CD8-positive, alpha-beta memory T cell (primary cell): ENCODE measurements at regions not wholly inside any gene's neighbourhood (a gene's known extent, or its start where the extent isn't known, plus 50 kb on each side); places are given as distances from the start of the nearest gene placed in this dataset.

Experiments used
- CTCF ChIA-PET: fragments of 350-600 bp; sonication (Branson Sonifier 250); formaldehyde crosslinking; loops from one replicate; lab custom pipeline; 2021; ENCODE audit warnings: antibody characterized with exemption; lab: Charles Lee
- POLR2A ChIA-PET: fragments of 350-600 bp; sonication (Branson Sonifier 250); formaldehyde crosslinking; loops from one replicate; lab custom pipeline; 2021; ENCODE audit warnings: antibody characterized with exemption; lab: Charles Lee
- DNase-seq, 5 donors: peaks; one replicate each; pipeline versions ENCODE4 v3.0.0 to v3.0.0-alpha.2; 2020 to 2022; ENCODE audit warnings: mixed read lengths in 1 of 5
- H3K27ac ChIP-seq: one replicate; pipeline ENCODE4 v1.7.0; 2013; ENCODE audit warnings: low read depth, mild to moderate bottlenecking, low read length, moderate library complexity
- H3K27me3 ChIP-seq: 2 replicates; pipeline ENCODE4 v1.7.0; 2013; ENCODE audit warnings: low read length, mild to moderate bottlenecking; ENCODE audit not compliant: insufficient read depth, poor library complexity, severe bottlenecking
- H3K36me3 ChIP-seq: 2 replicates; pipeline ENCODE4 v1.7.0; 2013; ENCODE audit warnings: mild to moderate bottlenecking, low read length, moderate library complexity; ENCODE audit not compliant: insufficient read depth
- H3K4me1 ChIP-seq: 2 replicates; pipeline ENCODE4 v1.7.0; 2013; ENCODE audit warnings: mild to moderate bottlenecking, low read length, moderate library complexity; ENCODE audit not compliant: insufficient read depth
- H3K4me3 ChIP-seq: 2 replicates; pipeline ENCODE4 v1.7.0; 2013; ENCODE audit warnings: mild to moderate bottlenecking, low read length
- H3K9me3 ChIP-seq: 2 replicates; pipeline ENCODE4 v1.7.0; 2013; ENCODE audit warnings: mild to moderate bottlenecking, low read length
- H3K27ac Mint-ChIP-seq, 8 donors: one replicate each; pipeline ENCODE4 v1.8.0; 2020 to 2021; ENCODE audit warnings: mixed read lengths in 8 of 8, mild to moderate bottlenecking in 6 of 8, inconsistent platforms in 3 of 8, moderate library complexity in 3 of 8
- H3K27me3 Mint-ChIP-seq, 2 donors: one replicate each; pipeline ENCODE4 v1.8.0; 2020 to 2021; ENCODE audit warnings: mixed read lengths in 2 of 2, mild to moderate bottlenecking in 1 of 2, moderate library complexity in 1 of 2
- H3K36me3 Mint-ChIP-seq, 3 donors: one replicate each; pipeline ENCODE4 v1.8.0; 2020 to 2021; ENCODE audit warnings: mixed read lengths in 3 of 3, inconsistent platforms in 1 of 3, mild to moderate bottlenecking in 1 of 3
- H3K4me1 Mint-ChIP-seq, 3 donors: one replicate each; pipeline ENCODE4 v1.8.0; 2020 to 2021; ENCODE audit warnings: mixed read lengths in 3 of 3, inconsistent platforms in 1 of 3, mild to moderate bottlenecking in 1 of 3
- H3K4me3 Mint-ChIP-seq, 7 donors: one replicate each; pipeline ENCODE4 v1.8.0; 2020 to 2021; ENCODE audit warnings: mixed read lengths in 7 of 7, mild to moderate bottlenecking in 6 of 7, moderate library complexity in 4 of 7, inconsistent platforms in 2 of 7
- H3K9me3 Mint-ChIP-seq, 5 donors: one replicate each; pipeline ENCODE4 v1.8.0; 2020 to 2022; ENCODE audit warnings: mixed read lengths in 5 of 5, mild to moderate bottlenecking in 3 of 5, moderate library complexity in 2 of 5, inconsistent platforms in 1 of 5

- POLR2A ChIA-PET: no interaction called here
- H3K27ac Mint-ChIP-seq: no peak overlapping the region
- H3K4me3 ChIP-seq: no peak overlapping the region
- no peaks in the 10 kb centered on the region for H3K36me3 ChIP-seq
- H3K27me3 Mint-ChIP-seq: no peaks in the 10 kb centered on the region
- H3K27ac ChIP-seq: no peak overlapping the region
- H3K4me1 Mint-ChIP-seq: no peaks in the 10 kb centered on the region
- no peak for DNase-seq
- H3K27me3 ChIP-seq: no peaks in the 10 kb centered on the region
- H3K4me1 ChIP-seq: no peaks in the 10 kb centered on the region
- peaks cover 2 to 20% (median 5%) of the 10 kb centered on the region in 5 donors for H3K9me3 Mint-ChIP-seq
- H3K4me3 Mint-ChIP-seq: no peak overlapping the region
- H3K36me3 Mint-ChIP-seq: no peaks in the 10 kb centered on the region
- H3K9me3 ChIP-seq: no peaks in the 10 kb centered on the region
- CTCF ChIA-PET: no interaction called here
Measured at GRCh38 chr16:51682905-51683304, 531.8 kb upstream of the SALL1 start.

- Histone ChIP-seq H3K27ac (no peak overlapping the region), H3K27me3 (no peaks in the 10 kb centered on the region), H3K9me3 (no peaks in the 10 kb centered on the region), H3K4me1 (no peaks in the 10 kb centered on the region), H3K4me3 (no peak overlapping the region), H3K36me3 (no peaks in the 10 kb centered on the region)
- DNase-seq: no peak
- ChIA-PET CTCF (no interaction called here), POLR2A (no interaction called here)
- Mint-ChIP-seq H3K27ac (no peak overlapping the region), H3K4me1 (no peaks in the 10 kb centered on the region), H3K36me3 (no peaks in the 10 kb centered on the region), H3K9me3 (peaks cover 2 to 16% (median 8%) of the 10 kb centered on the region in 5 donors), H3K27me3 (no peaks in the 10 kb centered on the region), H3K4me3 (no peak overlapping the region)
Measured at GRCh38 chr16:51674615-51675014, 523.5 kb upstream of the SALL1 start.

- CTCF ChIA-PET: no interaction called here
- no peaks in the 10 kb centered on the region for H3K4me1 ChIP-seq
- POLR2A ChIA-PET: no interaction called here
Measured at GRCh38 chr16:51670527-51670926, 519.5 kb upstream of the SALL1 start.

GRCh38 chr16:51666821-51667220, 515.8 kb upstream of the SALL1 start:
- no peaks in the 10 kb centered on the region for H3K27me3 ChIP-seq
- no peaks in the 10 kb centered on the region for H3K36me3 ChIP-seq
- Mint-ChIP-seq H3K9me3 (peaks cover 4 to 18% (median 12%) of the 10 kb centered on the region in 5 donors), H3K36me3 (peaks cover 0 to 2% (median 0%) of the 10 kb centered on the region in 3 donors), H3K27me3 (no peaks in the 10 kb centered on the region), H3K4me3 (no peak overlapping the region), H3K4me1 (no peaks in the 10 kb centered on the region), H3K27ac (no peak overlapping the region)
- CTCF ChIA-PET: no interaction called here
- POLR2A ChIA-PET: no interaction called here
- H3K9me3 ChIP-seq: no peaks in the 10 kb centered on the region
- no peak overlapping the region for H3K27ac ChIP-seq
- no peaks in the 10 kb centered on the region for H3K4me1 ChIP-seq
- no peak overlapping the region for H3K4me3 ChIP-seq
- DNase-seq: no peak

More at GRCh38 chr16:51670527-51670926, 519.5 kb upstream of the SALL1 start:
- no peaks in the 10 kb centered on the region for H3K4me1 Mint-ChIP-seq
- H3K27me3 Mint-ChIP-seq: no peaks in the 10 kb centered on the region
- Histone ChIP-seq H3K27ac (no peak overlapping the region), H3K9me3 (no peaks in the 10 kb centered on the region), H3K27me3 (no peaks in the 10 kb centered on the region), H3K4me3 (no peak overlapping the region), H3K36me3 (no peaks in the 10 kb centered on the region)
- no peak overlapping the region for H3K4me3 Mint-ChIP-seq
- no peak overlapping the region for H3K27ac Mint-ChIP-seq
- no peak for DNase-seq
- peaks cover 0 to 2% (median 0%) of the 10 kb centered on the region in 3 donors for H3K36me3 Mint-ChIP-seq
- peaks cover 2 to 17% (median 12%) of the 10 kb centered on the region in 5 donors for H3K9me3 Mint-ChIP-seq

GRCh38 chr16:51666074-51666473, 515.0 kb upstream of the SALL1 start:
- CTCF ChIA-PET: no interaction called here
- Mint-ChIP-seq H3K4me1 (no peaks in the 10 kb centered on the region), H3K27ac (no peak overlapping the region), H3K4me3 (no peak overlapping the region), H3K36me3 (peaks cover 0 to 2% (median 0%) of the 10 kb centered on the region in 3 donors), H3K27me3 (peaks cover 0 to 1% of the 10 kb centered on the region in 2 donors), H3K9me3 (peaks cover 5 to 18% (median 12%) of the 10 kb centered on the region in 5 donors)
- POLR2A ChIA-PET: no interaction called here
- H3K9me3 ChIP-seq: no peaks in the 10 kb centered on the region
- no peak for DNase-seq
- H3K4me1 ChIP-seq: no peaks in the 10 kb centered on the region
- no peaks in the 10 kb centered on the region for H3K36me3 ChIP-seq
- no peaks in the 10 kb centered on the region for H3K27me3 ChIP-seq
- no peak overlapping the region for H3K4me3 ChIP-seq
- no peak overlapping the region for H3K27ac ChIP-seq

GRCh38 chr16:51665436-51665998, 514.4 kb upstream of the SALL1 start:
- Mint-ChIP-seq H3K9me3 (peaks cover 5 to 18% (median 12%) of the 10 kb centered on the region in 5 donors), H3K27ac (no peak overlapping the region), H3K4me3 (no peak overlapping the region), H3K4me1 (no peaks in the 10 kb centered on the region), H3K27me3 (peaks cover 0 to 1% of the 10 kb centered on the region in 2 donors), H3K36me3 (peaks cover 0 to 2% (median 0%) of the 10 kb centered on the region in 3 donors)
- no peak overlapping the region for H3K4me3 ChIP-seq
- no peaks in the 10 kb centered on the region for H3K9me3 ChIP-seq
- ChIA-PET CTCF (no interaction called here), POLR2A (no interaction called here)
- no peak overlapping the region for H3K27ac ChIP-seq
- no peak for DNase-seq
- H3K27me3 ChIP-seq: no peaks in the 10 kb centered on the region
- H3K4me1 ChIP-seq: no peaks in the 10 kb centered on the region
- no peaks in the 10 kb centered on the region for H3K36me3 ChIP-seq

- H3K27me3 Mint-ChIP-seq: peaks cover 0 to 3% of the 10 kb centered on the region in 2 donors
- Histone ChIP-seq H3K4me3 (no peak overlapping the region), H3K27ac (no peak overlapping the region), H3K9me3 (no peaks in the 10 kb centered on the region), H3K36me3 (no peaks in the 10 kb centered on the region), H3K4me1 (no peaks in the 10 kb centered on the region), H3K27me3 (no peaks in the 10 kb centered on the region)
- DNase-seq: no peak
- H3K4me3 Mint-ChIP-seq: no peak overlapping the region
- no peak overlapping the region for H3K27ac Mint-ChIP-seq
- no peaks in the 10 kb centered on the region for H3K36me3 Mint-ChIP-seq
- POLR2A ChIA-PET: no interaction called here
- H3K9me3 Mint-ChIP-seq: peaks cover 3 to 16% (median 9%) of the 10 kb centered on the region in 5 donors
- H3K4me1 Mint-ChIP-seq: no peaks in the 10 kb centered on the region
- CTCF ChIA-PET: no interaction called here
Measured at GRCh38 chr16:51658531-51658930, 507.5 kb upstream of the SALL1 start.

GRCh38 chr16:51657848-51658247, 506.8 kb upstream of the SALL1 start:
- Histone ChIP-seq H3K27me3 (no peaks in the 10 kb centered on the region), H3K9me3 (no peaks in the 10 kb centered on the region), H3K4me1 (no peaks in the 10 kb centered on the region), H3K4me3 (no peak overlapping the region), H3K27ac (no peak overlapping the region), H3K36me3 (no peaks in the 10 kb centered on the region)
- ChIA-PET POLR2A (no interaction called here), CTCF (no interaction called here)
- no peak for DNase-seq
- no peak overlapping the region for H3K27ac Mint-ChIP-seq
- peaks cover 0 to 15% (median 9%) of the 10 kb centered on the region in 5 donors for H3K9me3 Mint-ChIP-seq
- H3K36me3 Mint-ChIP-seq: no peaks in the 10 kb centered on the region
- no peaks in the 10 kb centered on the region for H3K4me1 Mint-ChIP-seq
- no peak overlapping the region for H3K4me3 Mint-ChIP-seq
- peaks cover 0 to 3% of the 10 kb centered on the region in 2 donors for H3K27me3 Mint-ChIP-seq
